SU-DHL-6 (cell line): ENCODE measurements at regions not wholly inside any gene's neighbourhood (a gene's known extent, or its start where the extent isn't known, plus 50 kb on each side); places are given as distances from the start of the nearest gene placed in this dataset.

ENCODE experiments used
- H2AFZ ChIP-seq: fragments of 200-600 bp; sonication (generic); 2 replicates; pipeline ENCODE4 v1.6.1; 2014; ENCODE audit warnings: low read depth, mild to moderate bottlenecking, moderate library complexity, mixed read lengths, antibody characterized with exemption, low read length; ENCODE audit not compliant: severe bottlenecking
- H3F3A ChIP-seq: fragments of 200-600 bp; shearing (Covaris generic); 2 replicates; pipeline ENCODE4 v1.6.0; 2016; ENCODE audit warnings: antibody characterized with exemption, mild to moderate bottlenecking; ENCODE audit not compliant: insufficient read depth
- H3K27ac ChIP-seq: fragments of 200-600 bp; sonication (generic); 2 replicates; pipeline ENCODE4 v1.5.1; 2016; ENCODE audit warnings: low read depth, mild to moderate bottlenecking, low read length, moderate library complexity, mixed read lengths
- H3K27me3 ChIP-seq: fragments of 200-600 bp; sonication (generic), shearing (Covaris generic); 2 replicates; pipeline ENCODE4 v1.6.0; 2014; ENCODE audit warnings: mild to moderate bottlenecking, low read length
- H3K36me3 ChIP-seq: fragments of 200-600 bp; sonication (generic); 2 replicates; pipeline ENCODE4 v1.6.1; 2014; ENCODE audit warnings: mild to moderate bottlenecking, low read length, mixed read lengths
- H3K4me2 ChIP-seq: fragments of 300-600, 200-600 bp; shearing (Covaris generic), sonication (generic); 2 replicates; pipeline ENCODE4 v1.6.0; 2014; ENCODE audit warnings: low read length, low read depth, mild to moderate bottlenecking; ENCODE audit not compliant: poor library complexity, severe bottlenecking
- H3K4me3 ChIP-seq: fragments of 200-600 bp; sonication (generic); 2 replicates; pipeline ENCODE4 v1.5.1; 2014; ENCODE audit warnings: antibody characterized with exemption, low read length, mild to moderate bottlenecking, mixed read lengths; ENCODE audit not compliant: insufficient read depth, poor library complexity, severe bottlenecking
- H3K79me2 ChIP-seq: fragments of 200-600 bp; sonication (generic); 2 replicates; pipeline ENCODE4 v1.6.1; 2014; ENCODE audit warnings: mild to moderate bottlenecking, low read length, moderate library complexity; ENCODE audit not compliant: insufficient read depth
- H3K9ac ChIP-seq: fragments of 200-600 bp; sonication (generic); 2 replicates; pipeline ENCODE4 v1.7.0; 2014; ENCODE audit warnings: mild to moderate bottlenecking, low read length
- H3K9me2 ChIP-seq: fragments of 200-600 bp; sonication (generic); replicated peaks from 2 replicates; pipeline ENCODE4 v1.6.1; 2014; ENCODE audit warnings: low read length; ENCODE audit not compliant: insufficient read depth
- H3K9me3 ChIP-seq: fragments of 200-600 bp; sonication (generic); 2 replicates; pipeline ENCODE4 v1.6.1; 2014; ENCODE audit warnings: low read length, mixed read lengths; ENCODE audit not compliant: insufficient read depth
- H4K20me1 ChIP-seq: fragments of 200-600 bp; sonication (generic); 2 replicates; pipeline ENCODE4 v1.6.1; 2014; ENCODE audit warnings: low read depth, mild to moderate bottlenecking, antibody characterized with exemption, low read length, moderate library complexity, mixed read lengths
- CTCF ChIP-seq: fragments of 200-600 bp; sonication (generic); IDR thresholded peaks from one replicate; pipeline ENCODE4 v1.5.1; 2017; ENCODE audit warnings: antibody characterized with exemption, mild to moderate bottlenecking, low read length, moderate library complexity; ENCODE audit not compliant: insufficient read depth, poor library complexity, severe bottlenecking
- EZH2phosphoT487 ChIP-seq: fragments of 200-600 bp; sonication (generic), shearing (Covaris generic); conservative IDR thresholded peaks from 2 replicates; pipeline ENCODE4 v1.6.1; 2018; ENCODE audit warnings: mild to moderate bottlenecking, antibody characterized with exemption, low read length, moderate library complexity, mixed read lengths

- Histone ChIP-seq H3K27ac (no peak overlapping the region), H3K9me3 (no peaks in the 10 kb centered on the region), H3K27me3 (no peaks in the 10 kb centered on the region), H3F3A (no peaks in the 10 kb centered on the region), H3K79me2 (no peaks in the 10 kb centered on the region), H3K36me3 (no peaks in the 10 kb centered on the region), H2AFZ (no peak overlapping the region), H3K4me3 (no peak overlapping the region), H3K9me2 (no peaks in the 10 kb centered on the region), H3K4me2 (no peak overlapping the region), H4K20me1 (no peaks in the 10 kb centered on the region), H3K9ac (no peak overlapping the region)
- TF ChIP-seq CTCF, result no peak
- TF ChIP-seq EZH2phosphoT487, result no peak
Observed at GRCh38 chr5:85304524-85304923, 919.8 kb upstream of the EDIL3 start.

- H3K9me2 ChIP-seq, result no peaks in the 10 kb centered on the region
- H2AFZ ChIP-seq, result no peak overlapping the region
- TF ChIP-seq EZH2phosphoT487 (no peak), CTCF (no peak)
- H3K27me3 ChIP-seq, result no peaks in the 10 kb centered on the region
- H3K27ac ChIP-seq, result no peak overlapping the region
- no peak overlapping the region for H3K4me2 ChIP-seq
- no peaks in the 10 kb centered on the region for H4K20me1 ChIP-seq
- no peaks in the 10 kb centered on the region for H3F3A ChIP-seq
- no peak overlapping the region for H3K4me3 ChIP-seq
- H3K79me2 ChIP-seq, result no peaks in the 10 kb centered on the region
- no peaks in the 10 kb centered on the region for H3K36me3 ChIP-seq
- no peak overlapping the region for H3K9ac ChIP-seq
- no peaks in the 10 kb centered on the region for H3K9me3 ChIP-seq
Observed at GRCh38 chr5:85305766-85306165, 921.1 kb upstream of the EDIL3 start.

- Histone ChIP-seq H3K36me3 (no peaks in the 10 kb centered on the region), H2AFZ (no peak overlapping the region), H3K4me3 (no peak overlapping the region), H3K79me2 (no peaks in the 10 kb centered on the region), H4K20me1 (no peaks in the 10 kb centered on the region), H3K4me2 (no peak overlapping the region), H3K9ac (no peak overlapping the region), H3K27me3 (no peaks in the 10 kb centered on the region), H3F3A (no peaks in the 10 kb centered on the region), H3K9me2 (no peaks in the 10 kb centered on the region), H3K27ac (no peak overlapping the region), H3K9me3 (no peaks in the 10 kb centered on the region)
- TF ChIP-seq CTCF, result no peak
- TF ChIP-seq EZH2phosphoT487, result no peak
Observed at GRCh38 chr5:85311536-85311935, 926.9 kb upstream of the EDIL3 start.

GRCh38 chr5:85320495-85320894, 935.8 kb upstream of the EDIL3 start:
- H3K4me3 ChIP-seq, result no peak overlapping the region
- TF ChIP-seq EZH2phosphoT487 (no peak), CTCF (no peak)
- no peak overlapping the region for H3K4me2 ChIP-seq
- H3K27ac ChIP-seq, result no peak overlapping the region
- no peak overlapping the region for H2AFZ ChIP-seq
- H3K9ac ChIP-seq, result no peak overlapping the region
- no peaks in the 10 kb centered on the region for H3K27me3 ChIP-seq
- no peaks in the 10 kb centered on the region for H3K79me2 ChIP-seq
- no peaks in the 10 kb centered on the region for H4K20me1 ChIP-seq
- H3F3A ChIP-seq, result no peaks in the 10 kb centered on the region
- no peaks in the 10 kb centered on the region for H3K9me3 ChIP-seq
- H3K36me3 ChIP-seq, result no peaks in the 10 kb centered on the region
- H3K9me2 ChIP-seq, result no peaks in the 10 kb centered on the region
